ENCODE measurements at regions not wholly inside any gene's neighbourhood (a gene's known extent, or its start where the extent isn't known, plus 50 kb on each side); places are given as distances from the start of the nearest gene placed in this dataset.

GRCh38 chr13:50452028-50452427 lies 391.5 kb downstream of the DLEU7 start:
- BruUV-seq (replicated peaks): no TSS peak
- no peaks in the 10 kb centered on the region for H3K9me3 ChIP-seq (ENCODE audit: control insufficient read depth, insufficient read depth, low read length)
- no peak overlapping the region for H3K9ac ChIP-seq (ENCODE audit: low read depth, low read length)
- no peak overlapping the region for H4K5ac ChIP-seq (ENCODE audit: low read depth, low read length)
- DNase-seq (no peak), ATAC-seq (ENCODE audit: low read depth) (no peak)
- in situ Hi-C loops (cut with MboI; ENCODE audit: low sequenced_read_pairs): no loop called here
- no peaks in the 10 kb centered on the region for H3K9me1 ChIP-seq (ENCODE audit: insufficient read depth, low read length)
- no peaks in the 10 kb centered on the region for H3K36me3 ChIP-seq (ENCODE audit: control insufficient read depth, insufficient read depth, low read length)
- H2AFZ ChIP-seq (replicated peaks; ENCODE audit: low read length, poor library complexity): no peak overlapping the region
- no peaks in the 10 kb centered on the region for H3K79me1 ChIP-seq (ENCODE audit: low read depth in 1 of 2, low read length in 2 of 2)
- no peak overlapping the region for H2AK5ac ChIP-seq (ENCODE audit: low read depth, low read length)
- intact Hi-C loops (cut with micrococcal nuclease): no loop called here
- H3K4me1 ChIP-seq (ENCODE audit: control insufficient read depth, insufficient read depth, low read length): no peaks in the 10 kb centered on the region; the same call in 1 of the 2 replicates
- no peak overlapping the region for H3K4me3 ChIP-seq (ENCODE audit: insufficient read depth, low read depth, low read length)
- no peaks in the 10 kb centered on the region; the same call in 1 of the 2 replicates for H3K27me3 ChIP-seq (ENCODE audit: control insufficient read depth, insufficient read depth, low read length)
- H2BK120ac ChIP-seq (ENCODE audit: low read depth, low read length): no peak overlapping the region
- dilution Hi-C loops (cut with HindIII; ENCODE audit: low sequenced_read_pairs, unreplicated experiment): no loop called here
- no peak overlapping the region for H2AK9ac ChIP-seq (replicated peaks; ENCODE audit: low read depth, low read length, poor library complexity)
- H3K4me2 ChIP-seq (ENCODE audit: low read depth, low read length): no peak overlapping the region
- no CpG with 5 or more reads among the region's 1 CpG for WGBS, 2 experiments (ENCODE audit: extremely low coverage in 2 of 2, insufficient read length in 1 of 2)
- POLR2A ChIA-PET (ENCODE audit: unreplicated experiment): no interaction called here
- H3K18ac ChIP-seq (ENCODE audit: low read depth, low read length): no peak overlapping the region
- H2BK5ac ChIP-seq (ENCODE audit: low read depth, low read length, poor library complexity, severe bottlenecking): no peak overlapping the region
- H2BK15ac ChIP-seq (ENCODE audit: low read depth, low read length): no peak overlapping the region
- peak; percentile 76 for TF ChIP-seq MAFK (IDR thresholded peaks at IDR 0.05; ENCODE audit: low read depth, low read length)
- TF ChIP-seq BHLHE40 (IDR thresholded peaks at IDR 0.05; ENCODE audit: low read depth, low read length): no peak
- no peak for TF ChIP-seq MXI1 (IDR thresholded peaks at IDR 0.05; ENCODE audit: borderline replicate concordance, low read depth, low read length)
- H3K56ac ChIP-seq (ENCODE audit: extremely low read depth, insufficient read depth, low read length): no peak overlapping the region
- H2BK20ac ChIP-seq (ENCODE audit: low read depth, low read length): no peak overlapping the region
- CTCF ChIA-PET: no interaction called here
- no peak overlapping the region for H3K14ac ChIP-seq (replicated peaks; ENCODE audit: low read depth, low read length)
- H4K20me1 ChIP-seq (ENCODE audit: insufficient read depth, low read length): no peaks in the 10 kb centered on the region
- no peak overlapping the region for H3K27ac ChIP-seq (ENCODE audit: insufficient read depth, low read length)
- H3K4ac ChIP-seq (ENCODE audit: low read depth, low read length): no peak overlapping the region
- H4K8ac ChIP-seq (ENCODE audit: low read depth in 2 of 2, low read length in 2 of 2): no peak overlapping the region
- H3K23ac ChIP-seq (ENCODE audit: low read depth, low read length): no peak overlapping the region
- no peak overlapping the region for H4K91ac ChIP-seq (ENCODE audit: insufficient read depth, low read depth, low read length)
